OCI-LY3 (cell line): ENCODE measurements at regions not wholly inside any gene's neighbourhood (a gene's known extent, or its start where the extent isn't known, plus 50 kb on each side); places are given as distances from the start of the nearest gene placed in this dataset.

Experiments
- H2AFZ ChIP-seq: fragments of 200-600, 300-600 bp; shearing (Covaris generic); 2 replicates; pipeline ENCODE4 v1.6.0; 2014; ENCODE audit warnings: antibody characterized with exemption, low read depth, low read length
- H3K27ac ChIP-seq: fragments of 200-600, 300-600 bp; sonication (generic); 2 replicates; pipeline ENCODE4 v1.5.1; 2014; ENCODE audit warnings: mild to moderate bottlenecking, low read length, moderate library complexity, mixed read lengths
- H3K27me3 ChIP-seq: fragments of 200-600, 300-600 bp; sonication (generic); 2 replicates; pipeline ENCODE4 v1.6.1; 2014; ENCODE audit warnings: low read depth, low read length, mixed read lengths
- H3K36me3 ChIP-seq: fragments of 200-600, 300-600 bp; sonication (generic); replicated peaks from 2 replicates; pipeline ENCODE3; 2014; ENCODE audit warnings: low read depth, low read length, mixed read lengths
- H3K4me1 ChIP-seq: fragments of 300-600, 200-600 bp; sonication (generic); 2 replicates; pipeline ENCODE4 v1.6.1; 2014; ENCODE audit warnings: low read length, mixed read lengths
- H3K4me2 ChIP-seq: fragments of 200-600, 300-600 bp; sonication (generic); 2 replicates; pipeline ENCODE4 v1.6.1; 2014; ENCODE audit warnings: low read length, mixed read lengths
- H3K4me3 ChIP-seq: fragments of 300-600, 200-600 bp; sonication (generic); 2 replicates; pipeline ENCODE4 v1.5.1; 2014; ENCODE audit warnings: antibody characterized with exemption, mild to moderate bottlenecking, low read length, moderate library complexity
- H3K79me2 ChIP-seq: fragments of 300-600, 200-600 bp; shearing (Covaris generic); 2 replicates; pipeline ENCODE4 v1.6.1; 2014; ENCODE audit warnings: mild to moderate bottlenecking, low read length, mixed read lengths
- H3K9ac ChIP-seq: fragments of 300-600, 200-600 bp; shearing (Covaris generic); 2 replicates; pipeline ENCODE4 v1.6.0; 2014; ENCODE audit warnings: mild to moderate bottlenecking, low read length, moderate library complexity
- H3K9me3 ChIP-seq: fragments of 200-600, 300-600 bp; shearing (Covaris generic); 2 replicates; pipeline ENCODE4 v1.6.1; 2014; ENCODE audit warnings: low read length, mixed read lengths; ENCODE audit not compliant: insufficient read depth
- H4K20me1 ChIP-seq: fragments of 200-600, 300-600 bp; sonication (generic); 2 replicates; pipeline ENCODE4 v1.6.1; 2016; ENCODE audit warnings: low read length, mixed read lengths; ENCODE audit not compliant: insufficient read depth
- CTCF ChIP-seq: fragments of 200-600, 300-600 bp; sonication (generic); IDR thresholded peaks from 2 replicates; pipeline ENCODE4 v1.5.1; 2014; ENCODE audit warnings: antibody characterized with exemption, low read length, low read depth
- EZH2phosphoT487 ChIP-seq: fragments of 200-600 bp; shearing (Covaris generic); IDR thresholded peaks from 2 replicates; pipeline ENCODE4 v1.6.1; 2018; ENCODE audit warnings: antibody characterized with exemption, mixed run types, low read depth

- Histone ChIP-seq H4K20me1 (no peaks in the 10 kb centered on the region), H3K4me2 (no peak overlapping the region), H3K36me3 (no peaks in the 10 kb centered on the region), H3K9me3 (no peaks in the 10 kb centered on the region), H3K4me1 (no peaks in the 10 kb centered on the region), H3K27ac (no peak overlapping the region), H3K79me2 (no peaks in the 10 kb centered on the region), H2AFZ (no peak overlapping the region), H3K9ac (no peak overlapping the region), H3K4me3 (no peak overlapping the region), H3K27me3 (no peaks in the 10 kb centered on the region)
- TF ChIP-seq EZH2phosphoT487 (no peak), CTCF (no peak)
Measured at GRCh38 chr18:30814446-30814845, 228.1 kb downstream of the DSC3 start.

GRCh38 chr18:30811580-30811979 is 231.0 kb downstream of the DSC3 start:
- Histone ChIP-seq H4K20me1 (no peaks in the 10 kb centered on the region), H3K9me3 (no peaks in the 10 kb centered on the region), H3K79me2 (no peaks in the 10 kb centered on the region), H3K4me1 (no peaks in the 10 kb centered on the region), H3K9ac (no peak overlapping the region), H3K4me3 (no peak overlapping the region), H3K27ac (no peak overlapping the region), H3K36me3 (no peaks in the 10 kb centered on the region), H3K27me3 (no peaks in the 10 kb centered on the region), H2AFZ (no peak overlapping the region), H3K4me2 (no peak overlapping the region)
- no peak for TF ChIP-seq CTCF
- TF ChIP-seq EZH2phosphoT487: no peak

DNA sequence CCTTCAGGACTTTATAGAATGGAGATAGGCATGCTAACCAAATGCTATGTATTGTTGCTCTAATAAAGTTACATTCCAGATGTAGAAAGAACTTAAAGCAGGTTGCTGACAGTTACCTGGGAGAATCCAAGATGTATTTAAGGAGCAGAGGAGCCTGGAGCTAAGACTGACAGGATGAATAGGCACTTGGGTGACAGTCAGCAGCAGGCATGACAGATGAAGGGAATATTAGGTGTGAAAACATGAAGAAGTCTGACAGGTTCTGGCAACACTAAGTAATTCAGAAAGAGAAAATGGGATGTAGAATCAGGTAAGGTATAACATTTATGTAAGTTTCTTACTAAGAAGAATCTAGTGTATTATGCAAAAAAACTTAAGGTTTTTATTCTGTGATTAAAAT is 232.0 kb downstream of the DSC3 start:
- no peak for TF ChIP-seq EZH2phosphoT487
- no peak for TF ChIP-seq CTCF

GRCh38 chr18:30806823-30807222 is 235.7 kb downstream of the DSC3 start:
- H4K20me1 ChIP-seq: no peaks in the 10 kb centered on the region
- no peak for TF ChIP-seq CTCF
- TF ChIP-seq EZH2phosphoT487: no peak

More for the DNA sequence above, 232.0 kb downstream of the DSC3 start:
- Histone ChIP-seq H3K4me1 (no peaks in the 10 kb centered on the region), H3K27me3 (no peaks in the 10 kb centered on the region), H4K20me1 (no peaks in the 10 kb centered on the region), H3K36me3 (no peaks in the 10 kb centered on the region), H3K9ac (no peak overlapping the region), H3K9me3 (no peaks in the 10 kb centered on the region), H3K27ac (no peak overlapping the region), H3K79me2 (no peaks in the 10 kb centered on the region), H3K4me2 (no peak overlapping the region), H2AFZ (no peak overlapping the region), H3K4me3 (no peak overlapping the region)

More at GRCh38 chr18:30806823-30807222, 235.7 kb downstream of the DSC3 start:
- Histone ChIP-seq H3K9me3 (no peaks in the 10 kb centered on the region), H3K36me3 (no peaks in the 10 kb centered on the region), H3K4me2 (no peak overlapping the region), H3K79me2 (no peaks in the 10 kb centered on the region), H3K4me1 (no peaks in the 10 kb centered on the region), H2AFZ (no peak overlapping the region), H3K27me3 (no peaks in the 10 kb centered on the region), H3K9ac (no peak overlapping the region), H3K4me3 (no peak overlapping the region), H3K27ac (no peak overlapping the region)
